HG02938 (cell line): ENCODE measurements at regions not wholly inside any gene's neighbourhood (a gene's known extent, or its start where the extent isn't known, plus 50 kb on each side); places are given as distances from the start of the nearest gene placed in this dataset.

Source experiments
- ATAC-seq: cut with Tn5 transposase; IDR thresholded peaks from one replicate; pipeline ENCODE4 v1.9.1; 2021; ENCODE audit warnings: mild to moderate bottlenecking, moderate library complexity; ENCODE audit not compliant: unreplicated experiment

- no peak for ATAC-seq
Measured at GRCh38 chr7:45235905-45236304, 78.3 kb downstream of the RAMP3 start.

- no peak for ATAC-seq
Measured at GRCh38 chr7:45236666-45237065, 79.1 kb downstream of the RAMP3 start.

GRCh38 chr7:45237788-45238461, 80.3 kb downstream of the RAMP3 start:
- no peak for ATAC-seq

GRCh38 chr7:45238806-45239205, 81.2 kb downstream of the RAMP3 start:
- ATAC-seq, result no peak

- no peak for ATAC-seq
Measured at GRCh38 chr7:45239486-45239885, 81.9 kb downstream of the RAMP3 start.

GRCh38 chr7:45240273-45240771, 82.7 kb downstream of the RAMP3 start:
- ATAC-seq, result no peak

- ATAC-seq, result no peak
Measured at GRCh38 chr7:45240926-45241325, 83.3 kb downstream of the RAMP3 start.

- ATAC-seq, result no peak
Measured at GRCh38 chr7:45241339-45242109, 83.9 kb downstream of the RAMP3 start.

GRCh38 chr7:45242261-45242660, 84.7 kb downstream of the RAMP3 start:
- ATAC-seq, result no peak

GRCh38 chr7:45242698-45243097, 85.1 kb downstream of the RAMP3 start:
- ATAC-seq, result no peak

- ATAC-seq, result no peak
Measured at GRCh38 chr7:45244981-45245380, 87.4 kb downstream of the RAMP3 start.

GRCh38 chr7:45246339-45246738, 88.7 kb downstream of the RAMP3 start:
- ATAC-seq, result no peak

- ATAC-seq, result no peak
Measured at GRCh38 chr7:45252248-45252647, 94.7 kb downstream of the RAMP3 start.

- no peak for ATAC-seq
Measured at GRCh38 chr7:45252857-45253256, 95.3 kb downstream of the RAMP3 start.

- no peak for ATAC-seq
Measured at GRCh38 chr7:45253368-45253767, 95.8 kb downstream of the RAMP3 start.

GRCh38 chr7:45255187-45255586, 97.6 kb downstream of the RAMP3 start:
- ATAC-seq, result no peak

GRCh38 chr7:45256309-45256708, 98.7 kb downstream of the RAMP3 start:
- no peak for ATAC-seq

GRCh38 chr7:45256775-45257174, 99.2 kb downstream of the RAMP3 start:
- no peak for ATAC-seq

GRCh38 chr7:45257284-45257683, 99.7 kb downstream of the RAMP3 start:
- no peak for ATAC-seq

GRCh38 chr7:45258533-45259226, 101.1 kb downstream of the RAMP3 start:
- ATAC-seq, result no peak

GRCh38 chr7:45259227-45259596, 101.6 kb downstream of the RAMP3 start:
- no peak for ATAC-seq
